Testis (tissue), 2 donors: ENCODE measurements at regions not wholly inside any gene's neighbourhood (a gene's known extent, or its start where the extent isn't known, plus 50 kb on each side); places are given as distances from the start of the nearest gene placed in this dataset.

Experiments used
- POLR2A ChIP-seq: fragments of 450-650 bp; IDR thresholded peaks from one replicate; pipeline ENCODE4 v1.6.1; 2017; ENCODE audit warnings: antibody characterized with exemption, mild to moderate bottlenecking, moderate library complexity
- TF ChIP-seq, protein P1 (sequence below), 3 experiments: fragments of 450-650 bp in 2 of 3; fragments of 200-600 bp in 1 of 3; sonication (generic) in 1 of 3; IDR thresholded peaks; one replicate each; pipeline ENCODE4 v1.5.1; 2016 to 2019; ENCODE audit warnings: antibody characterized with exemption in 3 of 3, mild to moderate bottlenecking in 2 of 3, moderate library complexity in 1 of 3

DNA sequence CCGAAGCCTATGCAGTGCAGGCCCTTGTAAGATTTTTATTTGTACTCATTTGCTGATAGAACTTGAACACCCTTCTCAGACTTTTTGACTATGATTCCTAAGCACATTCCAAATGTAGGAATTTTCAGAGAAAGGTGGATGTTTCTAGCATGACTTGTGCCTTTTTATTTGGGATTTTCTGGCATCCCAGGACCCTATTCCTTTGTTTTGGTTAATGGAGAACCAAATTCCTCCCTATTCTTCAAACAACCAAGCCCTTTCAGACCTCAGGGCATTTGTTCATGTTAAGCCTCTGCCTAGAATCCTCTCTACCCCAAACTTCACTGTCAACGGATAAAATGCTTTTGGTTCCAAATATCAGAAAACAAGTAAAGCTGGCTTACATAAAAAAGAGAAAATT, 371.1 kb downstream of the DDX10 start:
- TF ChIP-seq, protein P1, sequence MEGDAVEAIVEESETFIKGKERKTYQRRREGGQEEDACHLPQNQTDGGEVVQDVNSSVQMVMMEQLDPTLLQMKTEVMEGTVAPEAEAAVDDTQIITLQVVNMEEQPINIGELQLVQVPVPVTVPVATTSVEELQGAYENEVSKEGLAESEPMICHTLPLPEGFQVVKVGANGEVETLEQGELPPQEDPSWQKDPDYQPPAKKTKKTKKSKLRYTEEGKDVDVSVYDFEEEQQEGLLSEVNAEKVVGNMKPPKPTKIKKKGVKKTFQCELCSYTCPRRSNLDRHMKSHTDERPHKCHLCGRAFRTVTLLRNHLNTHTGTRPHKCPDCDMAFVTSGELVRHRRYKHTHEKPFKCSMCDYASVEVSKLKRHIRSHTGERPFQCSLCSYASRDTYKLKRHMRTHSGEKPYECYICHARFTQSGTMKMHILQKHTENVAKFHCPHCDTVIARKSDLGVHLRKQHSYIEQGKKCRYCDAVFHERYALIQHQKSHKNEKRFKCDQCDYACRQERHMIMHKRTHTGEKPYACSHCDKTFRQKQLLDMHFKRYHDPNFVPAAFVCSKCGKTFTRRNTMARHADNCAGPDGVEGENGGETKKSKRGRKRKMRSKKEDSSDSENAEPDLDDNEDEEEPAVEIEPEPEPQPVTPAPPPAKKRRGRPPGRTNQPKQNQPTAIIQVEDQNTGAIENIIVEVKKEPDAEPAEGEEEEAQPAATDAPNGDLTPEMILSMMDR (IDR thresholded peaks at IDR 0.05), result no peak
- TF ChIP-seq POLR2A, result no peak
